HCT116 (cell line): ENCODE measurements at regions not wholly inside any gene's neighbourhood (a gene's known extent, or its start where the extent isn't known, plus 50 kb on each side); places are given as distances from the start of the nearest gene placed in this dataset.

ENCODE experiments used
- CTCF ChIP-seq, 3 experiments: fragments of 200-600 bp in 1 of 3; sonication (generic) in 1 of 3; IDR thresholded peaks in 2 of 3; conservative IDR thresholded peaks in 1 of 3; 2 replicates each; pipeline ENCODE4 v1.5.1; 2012 to 2017; ENCODE audit warnings: low read depth in 2 of 3, low read length in 2 of 3, antibody characterized with exemption in 1 of 3, borderline replicate concordance in 1 of 3, control low read depth in 1 of 3, mild to moderate bottlenecking in 1 of 3, mixed read lengths in 1 of 3, mixed run types in 1 of 3, moderate library complexity in 1 of 3; ENCODE audit not compliant: insufficient read depth in 1 of 3
- REST ChIP-seq: IDR thresholded peaks from 2 replicates; pipeline ENCODE4 v1.6.1; 2012; ENCODE audit warnings: low read depth

- TF ChIP-seq CTCF (IDR thresholded peaks at IDR 0.05 in 2 of 3, conservative IDR thresholded peaks at IDR 0.05 in 1 of 3; ENCODE audit: borderline replicate concordance in 1 of 3, insufficient read depth in 1 of 3, low read depth in 2 of 3, low read length in 2 of 3) (no peak), REST (no peak)
Measured at GRCh38 chr2:41723526-41723925, 324.3 kb upstream of the PKDCC start.
